K562 (cell line): ENCODE measurements at regions not wholly inside any gene's neighbourhood (a gene's known extent, or its start where the extent isn't known, plus 50 kb on each side); places are given as distances from the start of the nearest gene placed in this dataset.

Experiments
- ATAC-seq: fragments of 200-7000 bp; cut with Tn5 transposase; 3 replicates; pipeline ENCODE4 v1.9.1; 2020; ENCODE audit warnings: moderate library complexity
- BruUV-seq: library from RNA; stranded (reverse); fragments of 400-500 nt; replicated peaks from 2 replicates; lab custom pipeline; 2021; lab: Mats Ljungman, UMichigan
- CTCF ChIA-PET: fragments of 300-600 bp; formaldehyde crosslinking; extraction: SDS; loops from one replicate; lab custom pipeline; 2021; ENCODE audit warnings: low intra/inter-chr PET ratio; lab: Yijun Ruan, JAX
- POLR2A ChIA-PET: fragments of 300-600, 350-650 bp; sonication (Branson Sonifier 250); formaldehyde crosslinking; extraction: SDS; loops from one replicate; lab custom pipeline; 2021; ENCODE audit warnings: antibody characterized with exemption, inconsistent platforms; lab: Yijun Ruan, JAX
- DNase-seq, 4 experiments: peaks; one replicate each; pipeline versions ENCODE4 v3.0.0 to v3.0.0-alpha.2; 2011 to 2018; ENCODE audit warnings: low spot score in 3 of 4, mixed read lengths in 3 of 4; ENCODE audit errors: extremely low read depth in 1 of 4
- FAIRE-seq: peaks from 2 replicates; lab custom pipeline; 2011; peaks lifted over from hg19 to GRCh38; lab: Jason Lieb, UNC
- H2AFZ ChIP-seq: 2 replicates; pipeline ENCODE4 v1.6.0; 2011; ENCODE audit warnings: low read depth, low read length, control low read depth, inconsistent platforms
- H3K27ac ChIP-seq: fragments of 200-600 bp; 3 replicates; pipeline ENCODE4 v1.8.0; 2011; ENCODE audit warnings: low read depth, mild to moderate bottlenecking, control low read depth, inconsistent platforms, low read length, moderate library complexity, mixed read lengths; ENCODE audit errors: extremely low read depth
- H3K27me3 ChIP-seq, 2 experiments: fragments of 300-600 bp in 1 of 2; 2 replicates in 1 of 2; 3 replicates in 1 of 2; pipeline versions ENCODE4 v1.6.0 to v1.8.0; 2011; ENCODE audit warnings: inconsistent platforms in 2 of 2, low read length in 2 of 2, mild to moderate bottlenecking in 1 of 2, mixed read lengths in 1 of 2, moderate library complexity in 1 of 2; ENCODE audit not compliant: control insufficient read depth in 2 of 2, insufficient read depth in 2 of 2
- H3K36me3 ChIP-seq: fragments of 300-600 bp; 3 replicates; pipeline ENCODE4 v1.8.0; 2011; ENCODE audit warnings: mild to moderate bottlenecking, low read length, inconsistent platforms; ENCODE audit not compliant: control insufficient read depth, insufficient read depth
- H3K4me1 ChIP-seq, 2 experiments: fragments of 200-600 bp in 1 of 2; replicated peaks in 1 of 2; 2 replicates in 1 of 2; 3 replicates in 1 of 2; pipeline versions ENCODE4 v1.5.1 to v1.8.0; 2011; ENCODE audit warnings: inconsistent platforms in 2 of 2, low read length in 2 of 2, mild to moderate bottlenecking in 1 of 2, mixed read lengths in 1 of 2, moderate library complexity in 1 of 2; ENCODE audit not compliant: control insufficient read depth in 2 of 2, insufficient read depth in 2 of 2
- H3K4me2 ChIP-seq: 2 replicates; pipeline ENCODE4 v1.6.1; 2011; ENCODE audit warnings: low read length, control low read depth, inconsistent platforms, mixed read lengths; ENCODE audit not compliant: insufficient read depth
- H3K4me3 ChIP-seq: fragments of 200-600 bp; sonication (generic), shearing (Covaris generic); 2 replicates; pipeline ENCODE4 v1.5.1; 2016; ENCODE audit warnings: control low read depth, inconsistent platforms
- H3K79me2 ChIP-seq: fragments of 200-600 bp; 3 replicates; pipeline ENCODE4 v1.8.0; 2011; ENCODE audit warnings: low read length, inconsistent platforms; ENCODE audit not compliant: control insufficient read depth, insufficient read depth
- H3K9ac ChIP-seq, 2 experiments: 2 replicates each; pipeline versions ENCODE4 v1.6.0 to v1.6.1; 2011; ENCODE audit warnings: low read depth in 2 of 2, low read length in 2 of 2, control low read depth in 1 of 2, inconsistent platforms in 1 of 2, mild to moderate bottlenecking in 1 of 2, mixed read lengths in 1 of 2; ENCODE audit not compliant: insufficient read depth in 1 of 2
- H3K9me1 ChIP-seq: one replicate; pipeline ENCODE4 v1.6.0; 2011; ENCODE audit warnings: inconsistent platforms, mild to moderate bottlenecking, low read length, moderate library complexity; ENCODE audit not compliant: control insufficient read depth, insufficient read depth
- H3K9me3 ChIP-seq: replicated peaks from 2 replicates; pipeline ENCODE4 v1.5.1; 2011; ENCODE audit warnings: low read depth, low read length, inconsistent platforms; ENCODE audit not compliant: control insufficient read depth, insufficient read depth
- H4K20me1 ChIP-seq: replicated peaks from 2 replicates; pipeline ENCODE4 v1.6.1; 2011; ENCODE audit warnings: low read length, inconsistent platforms, mixed read lengths; ENCODE audit not compliant: control insufficient read depth, insufficient read depth
- L3MBTL2 ChIP-seq: fragments of 450-650 bp; IDR thresholded peaks from 2 replicates; pipeline ENCODE4 v1.6.1; 2016; ENCODE audit warnings: mild to moderate bottlenecking, moderate library complexity
- MCM3 ChIP-seq: fragments of 450-650 bp; IDR thresholded peaks from 2 replicates; pipeline ENCODE4 v1.6.1; 2016
- RBM39 ChIP-seq: fragments of 200-400 bp; formaldehyde crosslinking; optimal IDR thresholded peaks from 2 replicates; pipeline ENCODE3; 2018; ENCODE audit warnings: low read depth, low read length
- SNRNP70 ChIP-seq: fragments of 200-400 bp; formaldehyde crosslinking; optimal IDR thresholded peaks from 2 replicates; pipeline ENCODE3; 2017; ENCODE audit warnings: low read depth, low read length
- TBL1XR1 ChIP-seq, 2 experiments: IDR thresholded peaks; 2 replicates each; pipeline ENCODE4 v1.6.1; 2012; ENCODE audit warnings: improper control_type of control experiment in 2 of 2, low read length in 2 of 2, mild to moderate bottlenecking in 1 of 2
- TSC22D4 ChIP-seq: fragments of 450-650 bp; IDR thresholded peaks from 2 replicates; pipeline ENCODE4 v1.6.1; 2016; ENCODE audit warnings: missing genetic modification characterization, missing biosample characterization, control low read depth
- ZBTB5 ChIP-seq: fragments of 450-650 bp; IDR thresholded peaks from 2 replicates; pipeline ENCODE4 v1.6.1; 2017; ENCODE audit warnings: antibody characterized with exemption
- ZNF316 ChIP-seq: fragments of 450-650 bp; IDR thresholded peaks from 2 replicates; pipeline ENCODE4 v1.6.1; 2016
- WGBS: fragments of 100-300 bp; shearing (Covaris generic); methylation state at CpG from one replicate; pipeline ENCODE4 v1.1.6; 2016; ENCODE audit warnings: low coverage, mixed read lengths; ENCODE audit not compliant: insufficient coverage; ENCODE audit errors: missing lambda C conversion rate; 5-methylcytosine and 5-hydroxymethylcytosine counted together
- in situ Hi-C: fragments of 300-500 bp; cut with MboI; formaldehyde crosslinking; loops from 4 replicates; pipeline ENCODE4 v1.15.0; 2018; ENCODE audit warnings: inconsistent platforms, mixed read lengths
- intact Hi-C: fragments of 100-400 bp; cut with micrococcal nuclease; formaldehyde crosslinking; loops from 2 replicates; pipeline ENCODE4 v1.14.2; 2022
- TF ChIP-seq, protein P1 (sequence below), 2 experiments: fragments of 450-650 bp in 1 of 2; sonication (generic) in 1 of 2; formaldehyde crosslinking in 1 of 2; IDR thresholded peaks; 2 replicates each; pipeline versions ENCODE4 v1.7.1 to v1.9.0; 2016 to 2022; ENCODE audit warnings: inconsistent platforms in 1 of 2, mild to moderate bottlenecking in 1 of 2, missing genetic modification reagents in 1 of 2
- TF ChIP-seq, protein P2 (sequence below): sonication (generic); formaldehyde crosslinking; IDR thresholded peaks from 2 replicates; pipeline ENCODE4 v1.4.0; 2020; ENCODE audit warnings: mild to moderate bottlenecking, missing genetic modification reagents

- Histone ChIP-seq H3K4me2 (no peak overlapping the region), H3K9me3 (no peaks in the 10 kb centered on the region), H3K4me1 (no peaks in the 10 kb centered on the region), H3K9me1 (no peaks in the 10 kb centered on the region), H4K20me1 (no peaks in the 10 kb centered on the region), H3K4me3 (no peak overlapping the region), H3K27ac (no peak overlapping the region), H2AFZ (no peak overlapping the region), H3K9ac (no peak overlapping the region), H3K27me3 (no peaks in the 10 kb centered on the region), H3K36me3 (no peaks in the 10 kb centered on the region), H3K79me2 (no peaks in the 10 kb centered on the region)
- ChIA-PET CTCF (no interaction called here), POLR2A (no interaction called here)
- no peak for DNase-seq
- 3% methylated on average over 2 of the region's 2 CpGs for WGBS
- BruUV-seq: no TSS peak
- no peak for ATAC-seq
- intact Hi-C loops (no loop called here), in situ Hi-C loops (no loop called here)
- no peak for FAIRE-seq
- TF ChIP-seq TSC22D4 (tag) (no peak), ZNF316 (no peak), SNRNP70 (no peak), TBL1XR1 (IDR thresholded peaks at IDR 0.05; ENCODE audit: low read length in 2 of 2) (no peak), MCM3 (no peak), ZBTB5 (no peak), RBM39 (no peak), L3MBTL2 (no peak)
- TF ChIP-seq, protein P1, sequence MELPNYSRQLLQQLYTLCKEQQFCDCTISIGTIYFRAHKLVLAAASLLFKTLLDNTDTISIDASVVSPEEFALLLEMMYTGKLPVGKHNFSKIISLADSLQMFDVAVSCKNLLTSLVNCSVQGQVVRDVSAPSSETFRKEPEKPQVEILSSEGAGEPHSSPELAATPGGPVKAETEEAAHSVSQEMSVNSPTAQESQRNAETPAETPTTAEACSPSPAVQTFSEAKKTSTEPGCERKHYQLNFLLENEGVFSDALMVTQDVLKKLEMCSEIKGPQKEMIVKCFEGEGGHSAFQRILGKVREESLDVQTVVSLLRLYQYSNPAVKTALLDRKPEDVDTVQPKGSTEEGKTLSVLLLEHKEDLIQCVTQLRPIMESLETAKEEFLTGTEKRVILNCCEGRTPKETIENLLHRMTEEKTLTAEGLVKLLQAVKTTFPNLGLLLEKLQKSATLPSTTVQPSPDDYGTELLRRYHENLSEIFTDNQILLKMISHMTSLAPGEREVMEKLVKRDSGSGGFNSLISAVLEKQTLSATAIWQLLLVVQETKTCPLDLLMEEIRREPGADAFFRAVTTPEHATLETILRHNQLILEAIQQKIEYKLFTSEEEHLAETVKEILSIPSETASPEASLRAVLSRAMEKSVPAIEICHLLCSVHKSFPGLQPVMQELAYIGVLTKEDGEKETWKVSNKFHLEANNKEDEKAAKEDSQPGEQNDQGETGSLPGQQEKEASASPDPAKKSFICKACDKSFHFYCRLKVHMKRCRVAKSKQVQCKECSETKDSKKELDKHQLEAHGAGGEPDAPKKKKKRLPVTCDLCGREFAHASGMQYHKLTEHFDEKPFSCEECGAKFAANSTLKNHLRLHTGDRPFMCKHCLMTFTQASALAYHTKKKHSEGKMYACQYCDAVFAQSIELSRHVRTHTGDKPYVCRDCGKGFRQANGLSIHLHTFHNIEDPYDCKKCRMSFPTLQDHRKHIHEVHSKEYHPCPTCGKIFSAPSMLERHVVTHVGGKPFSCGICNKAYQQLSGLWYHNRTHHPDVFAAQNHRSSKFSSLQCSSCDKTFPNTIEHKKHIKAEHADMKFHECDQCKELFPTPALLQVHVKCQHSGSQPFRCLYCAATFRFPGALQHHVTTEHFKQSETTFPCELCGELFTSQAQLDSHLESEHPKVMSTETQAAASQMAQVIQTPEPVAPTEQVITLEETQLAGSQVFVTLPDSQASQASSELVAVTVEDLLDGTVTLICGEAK (IDR thresholded peaks at IDR 0.05): no peak
- TF ChIP-seq, protein P1 (CRISPR knock-in tag; IDR thresholded peaks at IDR 0.05): no peak
- TF ChIP-seq, protein P2, sequence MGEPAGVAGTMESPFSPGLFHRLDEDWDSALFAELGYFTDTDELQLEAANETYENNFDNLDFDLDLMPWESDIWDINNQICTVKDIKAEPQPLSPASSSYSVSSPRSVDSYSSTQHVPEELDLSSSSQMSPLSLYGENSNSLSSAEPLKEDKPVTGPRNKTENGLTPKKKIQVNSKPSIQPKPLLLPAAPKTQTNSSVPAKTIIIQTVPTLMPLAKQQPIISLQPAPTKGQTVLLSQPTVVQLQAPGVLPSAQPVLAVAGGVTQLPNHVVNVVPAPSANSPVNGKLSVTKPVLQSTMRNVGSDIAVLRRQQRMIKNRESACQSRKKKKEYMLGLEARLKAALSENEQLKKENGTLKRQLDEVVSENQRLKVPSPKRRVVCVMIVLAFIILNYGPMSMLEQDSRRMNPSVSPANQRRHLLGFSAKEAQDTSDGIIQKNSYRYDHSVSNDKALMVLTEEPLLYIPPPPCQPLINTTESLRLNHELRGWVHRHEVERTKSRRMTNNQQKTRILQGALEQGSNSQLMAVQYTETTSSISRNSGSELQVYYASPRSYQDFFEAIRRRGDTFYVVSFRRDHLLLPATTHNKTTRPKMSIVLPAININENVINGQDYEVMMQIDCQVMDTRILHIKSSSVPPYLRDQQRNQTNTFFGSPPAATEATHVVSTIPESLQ (CRISPR knock-in tag): no peak
Observed at GRCh38 chr11:81975261-81975900, 758.3 kb downstream of the FAM181B start.
